Upper lobe of left lung (tissue), 4 donors: ENCODE measurements at regions not wholly inside any gene's neighbourhood (a gene's known extent, or its start where the extent isn't known, plus 50 kb on each side); places are given as distances from the start of the nearest gene placed in this dataset.

Source experiments
- EP300 ChIP-seq, 4 donors: sonication (generic); formaldehyde crosslinking; IDR thresholded peaks; one replicate each; pipeline ENCODE4 v1.5.1; 2017; ENCODE audit warnings: antibody characterized with exemption in 4 of 4, control low read depth in 2 of 4
- POLR2A ChIP-seq, 4 donors: fragments of 450-650 bp; IDR thresholded peaks; one replicate each; pipeline ENCODE4 v1.5.1; 2016 to 2017; ENCODE audit warnings: antibody characterized with exemption in 4 of 4, mild to moderate bottlenecking in 2 of 4
- POLR2AphosphoS5 ChIP-seq, 2 donors: sonication (generic); formaldehyde crosslinking; IDR thresholded peaks; one replicate each; pipeline ENCODE4 v1.5.1; 2017; ENCODE audit warnings: antibody characterized with exemption in 2 of 2
- TF ChIP-seq, protein P1 (sequence below), 6 experiments: fragments of 450-650 bp in 4 of 6; fragments of 200-600 bp in 2 of 6; sonication (generic) in 2 of 6; IDR thresholded peaks; one replicate each; pipeline ENCODE4 v1.5.1; 2016 to 2019; ENCODE audit warnings: antibody characterized with exemption in 6 of 6

DNA sequence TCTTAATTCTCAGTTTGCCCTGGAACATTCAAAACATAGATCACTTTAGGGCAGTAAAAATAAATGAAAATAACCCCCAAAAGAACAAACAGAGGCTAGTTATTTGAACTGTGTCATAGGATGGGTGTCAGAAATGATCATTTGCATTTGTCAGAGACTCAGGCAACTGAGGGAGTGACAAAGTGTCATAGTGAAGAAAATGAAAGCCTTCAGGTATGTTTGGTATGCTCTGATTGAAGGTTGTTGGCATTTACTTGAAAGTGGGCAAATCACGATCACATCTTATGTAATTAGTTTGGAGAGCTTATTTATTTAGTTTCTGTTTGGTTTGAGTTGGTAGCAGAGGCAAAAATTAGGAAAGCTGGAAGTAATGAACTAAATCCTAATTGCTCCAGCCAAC is 880.9 kb downstream of the ANKRD7 start:
- no peak for TF ChIP-seq POLR2A (IDR thresholded peaks at IDR 0.05)
- TF ChIP-seq, protein P1, sequence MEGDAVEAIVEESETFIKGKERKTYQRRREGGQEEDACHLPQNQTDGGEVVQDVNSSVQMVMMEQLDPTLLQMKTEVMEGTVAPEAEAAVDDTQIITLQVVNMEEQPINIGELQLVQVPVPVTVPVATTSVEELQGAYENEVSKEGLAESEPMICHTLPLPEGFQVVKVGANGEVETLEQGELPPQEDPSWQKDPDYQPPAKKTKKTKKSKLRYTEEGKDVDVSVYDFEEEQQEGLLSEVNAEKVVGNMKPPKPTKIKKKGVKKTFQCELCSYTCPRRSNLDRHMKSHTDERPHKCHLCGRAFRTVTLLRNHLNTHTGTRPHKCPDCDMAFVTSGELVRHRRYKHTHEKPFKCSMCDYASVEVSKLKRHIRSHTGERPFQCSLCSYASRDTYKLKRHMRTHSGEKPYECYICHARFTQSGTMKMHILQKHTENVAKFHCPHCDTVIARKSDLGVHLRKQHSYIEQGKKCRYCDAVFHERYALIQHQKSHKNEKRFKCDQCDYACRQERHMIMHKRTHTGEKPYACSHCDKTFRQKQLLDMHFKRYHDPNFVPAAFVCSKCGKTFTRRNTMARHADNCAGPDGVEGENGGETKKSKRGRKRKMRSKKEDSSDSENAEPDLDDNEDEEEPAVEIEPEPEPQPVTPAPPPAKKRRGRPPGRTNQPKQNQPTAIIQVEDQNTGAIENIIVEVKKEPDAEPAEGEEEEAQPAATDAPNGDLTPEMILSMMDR (IDR thresholded peaks at IDR 0.05) = no peak
- TF ChIP-seq POLR2AphosphoS5 (IDR thresholded peaks at IDR 0.05) = no peak
- no peak for TF ChIP-seq EP300 (IDR thresholded peaks at IDR 0.05)
